Tibial artery (tissue), 4 donors: ENCODE measurements at regions not wholly inside any gene's neighbourhood (a gene's known extent, or its start where the extent isn't known, plus 50 kb on each side); places are given as distances from the start of the nearest gene placed in this dataset.

Source experiments
- DNase-seq, 2 donors: peaks; one replicate each; pipeline ENCODE4 v3.0.0-alpha.2; 2019
- H3K27ac ChIP-seq, 2 donors: fragments of 200-600 bp; sonication (generic) in 1 of 2; 1 replicate in 1 of 2; 2 replicates in 1 of 2; pipeline ENCODE4 v1.5.1; 2018 to 2019; ENCODE audit warnings: mild to moderate bottlenecking in 1 of 2
- H3K27me3 ChIP-seq, 2 donors: fragments of 200-600 bp; sonication (generic) in 1 of 2; one replicate each; pipeline versions ENCODE4 v1.5.1 to v1.6.0; 2016 to 2019
- H3K36me3 ChIP-seq, 3 donors: fragments of 200-600 bp; sonication (generic) in 2 of 3; one replicate each; pipeline ENCODE4 v1.5.1; 2016 to 2019; ENCODE audit warnings: mild to moderate bottlenecking in 2 of 3
- H3K4me1 ChIP-seq, 4 donors: fragments of 200-600 bp; sonication (generic) in 2 of 4; 1 replicate in 3 of 4; 2 replicates in 1 of 4; pipeline ENCODE4 v1.5.1; 2016 to 2019
- H3K4me3 ChIP-seq, 2 donors: fragments of 200-600 bp; sonication (generic) in 1 of 2; 1 replicate in 1 of 2; 2 replicates in 1 of 2; pipeline ENCODE4 v1.5.1; 2018 to 2019; ENCODE audit warnings: mild to moderate bottlenecking in 2 of 2
- H3K9me3 ChIP-seq, 3 donors: fragments of 200-600 bp; sonication (generic) in 1 of 3; one replicate each; pipeline ENCODE4 v1.5.1; 2016 to 2019
- CTCF ChIP-seq, 2 experiments: fragments of 200-600 bp in 1 of 2; fragments of 450-650 bp in 1 of 2; IDR thresholded peaks; one replicate each; pipeline ENCODE4 v1.5.1; 2017 to 2019; ENCODE audit warnings: antibody characterized with exemption in 2 of 2, mild to moderate bottlenecking in 1 of 2, moderate library complexity in 1 of 2
- intact Hi-C: fragments of 100-400 bp; cut with DNase I; formaldehyde crosslinking; loops from one replicate; pipeline ENCODE4 v1.15.0; 2023; ENCODE audit warnings: low total_unique reads

GRCh38 chr4:45865781-45866180 lies 258.1 kb downstream of the GABRG1 start:
- Histone ChIP-seq H3K4me1 (no peaks in the 10 kb centered on the region), H3K4me3 (no peak overlapping the region), H3K27ac (no peak overlapping the region), H3K36me3 (no peaks in the 10 kb centered on the region), H3K9me3 (no peaks in the 10 kb centered on the region), H3K27me3 (no peaks in the 10 kb centered on the region)
- intact Hi-C loops = no loop called here
- DNase-seq = no peak
- no peak for TF ChIP-seq CTCF (IDR thresholded peaks at IDR 0.05)

- Histone ChIP-seq H3K27ac (no peak overlapping the region), H3K4me1 (no peaks in the 10 kb centered on the region), H3K4me3 (no peak overlapping the region), H3K9me3 (no peaks in the 10 kb centered on the region), H3K27me3 (no peaks in the 10 kb centered on the region), H3K36me3 (no peaks in the 10 kb centered on the region)
- intact Hi-C loops = loop anchor here (5.0 kb wide), 1 partner anchor 1651 kb away; no protein-coding TSS in a partner anchor
- no peak for DNase-seq
- no peak for TF ChIP-seq CTCF (IDR thresholded peaks at IDR 0.05)
Observed at GRCh38 chr4:45855857-45856256, 268.0 kb downstream of the GABRG1 start.

GRCh38 chr4:45846016-45846415 lies 277.8 kb downstream of the GABRG1 start:
- H3K36me3 ChIP-seq = no peaks in the 10 kb centered on the region
- no peak for DNase-seq
- no peak for TF ChIP-seq CTCF (IDR thresholded peaks at IDR 0.05)
- H3K27ac ChIP-seq = no peak overlapping the region
- no peaks in the 10 kb centered on the region for H3K27me3 ChIP-seq
- H3K9me3 ChIP-seq = no peaks in the 10 kb centered on the region
- no peak overlapping the region for H3K4me3 ChIP-seq
- intact Hi-C loops = no loop called here
- no peaks in the 10 kb centered on the region for H3K4me1 ChIP-seq

GRCh38 chr4:45841791-45842190 lies 282.1 kb downstream of the GABRG1 start:
- H3K4me3 ChIP-seq = no peak overlapping the region
- H3K4me1 ChIP-seq = no peaks in the 10 kb centered on the region
- no peaks in the 10 kb centered on the region for H3K9me3 ChIP-seq
- no peak for DNase-seq
- intact Hi-C loops = no loop called here
- no peak for TF ChIP-seq CTCF (IDR thresholded peaks at IDR 0.05)
- H3K36me3 ChIP-seq = no peaks in the 10 kb centered on the region
- H3K27ac ChIP-seq = no peak overlapping the region
- H3K27me3 ChIP-seq = no peaks in the 10 kb centered on the region

- intact Hi-C loops = no loop called here
- Histone ChIP-seq H3K4me3 (no peak overlapping the region), H3K27me3 (no peaks in the 10 kb centered on the region), H3K27ac (no peak overlapping the region), H3K4me1 (no peaks in the 10 kb centered on the region), H3K9me3 (no peaks in the 10 kb centered on the region), H3K36me3 (no peaks in the 10 kb centered on the region)
- no peak for TF ChIP-seq CTCF (IDR thresholded peaks at IDR 0.05)
- no peak for DNase-seq
Observed at GRCh38 chr4:45831692-45832091, 292.2 kb downstream of the GABRG1 start.

- Histone ChIP-seq H3K36me3 (no peaks in the 10 kb centered on the region), H3K27ac (no peak overlapping the region), H3K4me3 (no peak overlapping the region), H3K9me3 (no peaks in the 10 kb centered on the region), H3K27me3 (no peaks in the 10 kb centered on the region), H3K4me1 (no peaks in the 10 kb centered on the region)
- no peak for DNase-seq
- TF ChIP-seq CTCF (IDR thresholded peaks at IDR 0.05) = no peak
- intact Hi-C loops = no loop called here
Observed at GRCh38 chr4:45803994-45804393, 319.9 kb downstream of the GABRG1 start.
